ENCODE measurements at regions not wholly inside any gene's neighbourhood (a gene's known extent, or its start where the extent isn't known, plus 50 kb on each side); places are given as distances from the start of the nearest gene placed in this dataset.

DNA sequence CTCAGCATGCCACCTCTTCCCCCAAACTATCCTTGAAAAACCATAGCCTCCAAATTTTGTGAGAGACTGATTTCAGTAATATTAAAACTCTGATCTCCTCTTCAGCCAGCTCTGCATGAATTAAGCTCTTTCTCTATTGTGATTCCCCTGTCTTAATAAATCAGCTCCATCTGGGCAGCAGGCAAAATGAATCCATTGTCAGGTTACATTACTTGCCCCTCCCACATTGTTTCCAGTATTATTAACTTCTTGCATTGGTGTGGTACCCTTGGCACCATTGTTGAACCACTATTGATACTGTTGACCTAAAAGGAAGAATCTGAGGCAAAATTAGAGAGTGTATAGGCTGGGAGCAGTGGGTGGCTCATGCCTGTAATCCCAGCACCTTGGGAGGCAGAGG, 512.2 kb upstream of the VRK2 start:
- TF ChIP-seq EZH2 (IDR thresholded peaks at IDR 0.05; ENCODE audit: borderline replicate concordance) (no peak), CTCF (IDR thresholded peaks at IDR 0.05; ENCODE audit: poor library complexity) (no peak)

Data from hepatocyte (in vitro differentiated cells).